Liver (tissue), 8 donors: ENCODE measurements at regions not wholly inside any gene's neighbourhood (a gene's known extent, or its start where the extent isn't known, plus 50 kb on each side); places are given as distances from the start of the nearest gene placed in this dataset.

ENCODE experiments used
- DNase-seq: peaks from one replicate; pipeline ENCODE4 v3.0.0-alpha.2; 2017; ENCODE audit warnings: low spot score
- H3K27ac ChIP-seq, 2 donors: one replicate each; pipeline ENCODE4 v1.7.0; 2013; ENCODE audit warnings: inconsistent platforms in 2 of 2, low read length in 2 of 2, control low read depth in 1 of 2, low read depth in 1 of 2, mild to moderate bottlenecking in 1 of 2
- H3K27me3 ChIP-seq, 4 donors: one replicate each; pipeline versions ENCODE4 v1.6.1 to v1.7.0; 2013; ENCODE audit warnings: low read length in 3 of 4, inconsistent platforms in 1 of 4, mild to moderate bottlenecking in 1 of 4, moderate library complexity in 1 of 4; ENCODE audit not compliant: control insufficient read depth in 4 of 4, insufficient read depth in 4 of 4
- H3K36me3 ChIP-seq, 4 donors: one replicate each; pipeline versions ENCODE4 v1.6.1 to v1.7.0; 2013; ENCODE audit warnings: low read length in 3 of 4, mild to moderate bottlenecking in 3 of 4, low read depth in 1 of 4, moderate library complexity in 1 of 4; ENCODE audit not compliant: control insufficient read depth in 4 of 4, insufficient read depth in 3 of 4
- H3K4me1 ChIP-seq, 4 donors: one replicate each; pipeline versions ENCODE4 v1.6.1 to v1.7.0; 2013; ENCODE audit warnings: low read length in 3 of 4, mild to moderate bottlenecking in 3 of 4, moderate library complexity in 1 of 4; ENCODE audit not compliant: control insufficient read depth in 4 of 4, insufficient read depth in 4 of 4
- H3K4me3 ChIP-seq, 3 donors: one replicate each; pipeline versions ENCODE4 v1.6.1 to v1.7.0; 2013; ENCODE audit warnings: low read length in 3 of 3, control low read depth in 1 of 3, low read depth in 1 of 3, mild to moderate bottlenecking in 1 of 3
- H3K9ac ChIP-seq, 2 donors: one replicate each; pipeline ENCODE4 v1.7.0; 2013; ENCODE audit warnings: low read length in 2 of 2, mild to moderate bottlenecking in 2 of 2, moderate library complexity in 2 of 2, control low read depth in 1 of 2, low read depth in 1 of 2
- H3K9me3 ChIP-seq, 4 donors: one replicate each; pipeline versions ENCODE4 v1.6.1 to v1.7.0; 2013; ENCODE audit warnings: low read length in 3 of 4; ENCODE audit not compliant: control insufficient read depth in 4 of 4
- CTCF ChIP-seq: fragments of 150-350 bp; IDR thresholded peaks from 2 replicates; pipeline ENCODE4 v1.5.1; 2017; ENCODE audit warnings: improper control_type of control experiment, low read depth, low read length; ENCODE audit not compliant: missing input control
- EGR1 ChIP-seq, 2 donors: IDR thresholded peaks; 2 replicates each; pipeline ENCODE4 v1.6.1; 2016 to 2018; ENCODE audit warnings: antibody characterized with exemption in 2 of 2, low read depth in 2 of 2
- FOXA1 ChIP-seq: IDR thresholded peaks from 2 replicates; pipeline ENCODE4 v1.6.1; 2016; ENCODE audit warnings: antibody characterized with exemption
- GABPA ChIP-seq, 2 donors: IDR thresholded peaks in 1 of 2; conservative IDR thresholded peaks in 1 of 2; 2 replicates each; pipeline ENCODE4 v1.6.1; 2016; ENCODE audit warnings: antibody characterized with exemption in 2 of 2, mild to moderate bottlenecking in 1 of 2, moderate library complexity in 1 of 2
- HNF4G ChIP-seq: IDR thresholded peaks from 2 replicates; pipeline ENCODE4 v1.6.1; 2016; ENCODE audit warnings: antibody characterized with exemption
- JUND ChIP-seq, 2 donors: IDR thresholded peaks; 2 replicates each; pipeline ENCODE4 v1.6.1; 2016; ENCODE audit warnings: antibody characterized with exemption in 2 of 2
- NR2F2 ChIP-seq: IDR thresholded peaks from 2 replicates; pipeline ENCODE4 v1.6.1; 2016; ENCODE audit warnings: antibody characterized with exemption
- RAD21 ChIP-seq, 2 donors: IDR thresholded peaks; 2 replicates each; pipeline ENCODE4 v1.6.1; 2016; ENCODE audit warnings: antibody characterized with exemption in 2 of 2, mild to moderate bottlenecking in 2 of 2
- REST ChIP-seq: IDR thresholded peaks from 2 replicates; pipeline ENCODE4 v1.6.1; 2016; ENCODE audit warnings: antibody characterized with exemption, mild to moderate bottlenecking
- SP1 ChIP-seq: IDR thresholded peaks from 2 replicates; pipeline ENCODE4 v1.6.1; 2018; ENCODE audit warnings: antibody characterized with exemption, mild to moderate bottlenecking
- TAF1 ChIP-seq: conservative IDR thresholded peaks from 2 replicates; pipeline ENCODE4 v1.6.1; 2016; ENCODE audit warnings: antibody characterized with exemption, mild to moderate bottlenecking
- YY1 ChIP-seq: IDR thresholded peaks from 2 replicates; pipeline ENCODE4 v1.6.1; 2016; ENCODE audit warnings: antibody characterized with exemption, mild to moderate bottlenecking
- WGBS: extraction: QIAGEN DNeasy Blood & Tissue Kit; methylation state at CpG from one replicate; pipeline ENCODE4 v1.1.7; 2013; 5-methylcytosine and 5-hydroxymethylcytosine counted together
- TF ChIP-seq, protein P1 (sequence below): IDR thresholded peaks from 2 replicates; pipeline ENCODE4 v1.6.1; 2016; ENCODE audit warnings: antibody characterized with exemption
- TF ChIP-seq, protein P2 (sequence below): IDR thresholded peaks from 2 replicates; pipeline ENCODE4 v1.6.1; 2016; ENCODE audit warnings: antibody characterized with exemption
- TF ChIP-seq, protein P3 (sequence below): IDR thresholded peaks from 2 replicates; pipeline ENCODE4 v1.6.1; 2016; ENCODE audit warnings: antibody characterized with exemption
- donor health status: healthy.
- donor health status: healthy.
- donor health status: healthy.
- donor health status: healthy.
- donor health status: healthy.

DNA sequence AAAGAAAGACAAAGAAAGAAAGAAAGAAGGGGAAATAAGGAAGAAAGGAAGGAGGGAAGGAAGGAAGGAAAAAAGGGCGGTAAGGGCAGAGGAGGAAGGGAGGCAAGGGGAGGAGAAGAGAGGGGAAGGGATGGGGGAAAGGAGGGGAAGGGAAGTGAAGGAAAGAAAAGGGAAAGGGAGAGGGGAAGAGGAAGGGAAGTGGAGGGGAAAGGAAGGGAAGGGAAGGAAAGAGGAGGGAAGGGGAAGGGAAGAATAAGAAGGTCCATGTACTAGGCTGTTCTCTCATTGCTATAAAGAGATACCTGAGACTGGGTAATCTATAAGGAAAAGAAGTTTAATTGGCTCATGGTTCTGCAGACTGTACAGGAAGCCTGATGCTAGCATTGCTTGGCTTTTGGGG lies 217.1 kb downstream of the ENC1 start:
- Histone ChIP-seq H3K4me3 (no peak overlapping the region), H3K27ac (no peak overlapping the region), H3K4me1 (peaks cover 1 to 23% (median 18%) of the 10 kb centered on the region in 4 donors), H3K36me3 (no peaks in the 10 kb centered on the region), H3K27me3 (no peaks in the 10 kb centered on the region), H3K9ac (no peak overlapping the region), H3K9me3 (peaks cover 0 to 2% (median 0%) of the 10 kb centered on the region in 4 donors)
- TF ChIP-seq, protein P1, sequence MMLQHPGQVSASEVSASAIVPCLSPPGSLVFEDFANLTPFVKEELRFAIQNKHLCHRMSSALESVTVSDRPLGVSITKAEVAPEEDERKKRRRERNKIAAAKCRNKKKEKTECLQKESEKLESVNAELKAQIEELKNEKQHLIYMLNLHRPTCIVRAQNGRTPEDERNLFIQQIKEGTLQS: no peak
- no peak for TF ChIP-seq RAD21 (IDR thresholded peaks at IDR 0.05)
- no peak for TF ChIP-seq YY1
- TF ChIP-seq GABPA (IDR thresholded peaks at IDR 0.05 in 1 of 2, conservative IDR thresholded peaks at IDR 0.05 in 1 of 2): no peak
- no peak for TF ChIP-seq CTCF
- TF ChIP-seq HNF4G: no peak
- no peak for TF ChIP-seq EGR1 (IDR thresholded peaks at IDR 0.05; ENCODE audit: low read depth in 2 of 2)
- no peak for TF ChIP-seq FOXA1
- no peak for TF ChIP-seq NR2F2
- 98% methylated on average over 1 of the region's 1 CpG for WGBS
- no peak for DNase-seq

GRCh38 chr5:74422671-74423070 lies 217.9 kb downstream of the ENC1 start:
- Histone ChIP-seq H3K9ac (no peak overlapping the region), H3K4me3 (no peak overlapping the region), H3K36me3 (no peaks in the 10 kb centered on the region), H3K4me1 (peaks cover 1 to 23% (median 18%) of the 10 kb centered on the region in 4 donors), H3K27me3 (no peaks in the 10 kb centered on the region), H3K9me3 (peaks cover 0 to 2% (median 0%) of the 10 kb centered on the region in 4 donors), H3K27ac (no peak overlapping the region)
- no peak for DNase-seq
- TF ChIP-seq, protein P1: no peak
- no peak for TF ChIP-seq JUND (IDR thresholded peaks at IDR 0.05)
- TF ChIP-seq FOXA1: no peak
- TF ChIP-seq NR2F2: no peak
- TF ChIP-seq, protein P2, sequence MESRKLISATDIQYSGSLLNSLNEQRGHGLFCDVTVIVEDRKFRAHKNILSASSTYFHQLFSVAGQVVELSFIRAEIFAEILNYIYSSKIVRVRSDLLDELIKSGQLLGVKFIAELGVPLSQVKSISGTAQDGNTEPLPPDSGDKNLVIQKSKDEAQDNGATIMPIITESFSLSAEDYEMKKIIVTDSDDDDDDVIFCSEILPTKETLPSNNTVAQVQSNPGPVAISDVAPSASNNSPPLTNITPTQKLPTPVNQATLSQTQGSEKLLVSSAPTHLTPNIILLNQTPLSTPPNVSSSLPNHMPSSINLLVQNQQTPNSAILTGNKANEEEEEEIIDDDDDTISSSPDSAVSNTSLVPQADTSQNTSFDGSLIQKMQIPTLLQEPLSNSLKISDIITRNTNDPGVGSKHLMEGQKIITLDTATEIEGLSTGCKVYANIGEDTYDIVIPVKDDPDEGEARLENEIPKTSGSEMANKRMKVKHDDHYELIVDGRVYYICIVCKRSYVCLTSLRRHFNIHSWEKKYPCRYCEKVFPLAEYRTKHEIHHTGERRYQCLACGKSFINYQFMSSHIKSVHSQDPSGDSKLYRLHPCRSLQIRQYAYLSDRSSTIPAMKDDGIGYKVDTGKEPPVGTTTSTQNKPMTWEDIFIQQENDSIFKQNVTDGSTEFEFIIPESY: no peak
- no peak for TF ChIP-seq TAF1
- TF ChIP-seq, protein P3, sequence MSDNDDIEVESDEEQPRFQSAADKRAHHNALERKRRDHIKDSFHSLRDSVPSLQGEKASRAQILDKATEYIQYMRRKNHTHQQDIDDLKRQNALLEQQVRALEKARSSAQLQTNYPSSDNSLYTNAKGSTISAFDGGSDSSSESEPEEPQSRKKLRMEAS: no peak
- 88% methylated on average over 4 of the region's 4 CpGs for WGBS

GRCh38 chr5:74422030-74422429 lies 218.5 kb downstream of the ENC1 start:
- DNase-seq: no peak
- no peaks in the 10 kb centered on the region for H3K27me3 ChIP-seq
- H3K9me3 ChIP-seq: peaks cover 0 to 2% (median 0%) of the 10 kb centered on the region in 4 donors
- WGBS: 58% methylated on average over 3 of the region's 3 CpGs
- H3K36me3 ChIP-seq: no peaks in the 10 kb centered on the region
- H3K4me1 ChIP-seq: peaks cover 1 to 23% (median 18%) of the 10 kb centered on the region in 4 donors
- H3K27ac ChIP-seq: no peak overlapping the region
- H3K9ac ChIP-seq: no peak overlapping the region
- H3K4me3 ChIP-seq: no peak overlapping the region
- TF ChIP-seq RAD21 (IDR thresholded peaks at IDR 0.05) (no peak), REST (no peak), FOXA1 (no peak), TAF1 (no peak), NR2F2 (no peak), JUND (IDR thresholded peaks at IDR 0.05) (no peak), YY1 (no peak), SP1 (no peak), HNF4G (no peak)
- TF ChIP-seq, protein P1: no peak
- TF ChIP-seq, protein P2: no peak
